Esophagus muscularis mucosa (tissue), 4 donors: ENCODE measurements at regions not wholly inside any gene's neighbourhood (a gene's known extent, or its start where the extent isn't known, plus 50 kb on each side); places are given as distances from the start of the nearest gene placed in this dataset.

Experiments used
- EP300 ChIP-seq: sonication (generic); formaldehyde crosslinking; IDR thresholded peaks from one replicate; pipeline ENCODE4 v1.6.1; 2017; ENCODE audit warnings: antibody characterized with exemption
- POLR2A ChIP-seq: fragments of 450-650 bp; IDR thresholded peaks from one replicate; pipeline ENCODE4 v1.6.1; 2017; ENCODE audit warnings: antibody characterized with exemption, moderate library complexity, mild to moderate bottlenecking, low read depth
- POLR2AphosphoS5 ChIP-seq, 2 donors: sonication (generic); formaldehyde crosslinking; IDR thresholded peaks; one replicate each; pipeline ENCODE4 v1.6.1; 2017; ENCODE audit warnings: antibody characterized with exemption in 2 of 2
- TF ChIP-seq, protein P1 (sequence below), 3 experiments: fragments of 200-600 bp in 2 of 3; fragments of 450-650 bp in 1 of 3; sonication (generic) in 2 of 3; IDR thresholded peaks; one replicate each; pipeline ENCODE4 v1.5.1; 2017 to 2019; ENCODE audit warnings: antibody characterized with exemption in 3 of 3, mild to moderate bottlenecking in 2 of 3, moderate library complexity in 1 of 3

DNA sequence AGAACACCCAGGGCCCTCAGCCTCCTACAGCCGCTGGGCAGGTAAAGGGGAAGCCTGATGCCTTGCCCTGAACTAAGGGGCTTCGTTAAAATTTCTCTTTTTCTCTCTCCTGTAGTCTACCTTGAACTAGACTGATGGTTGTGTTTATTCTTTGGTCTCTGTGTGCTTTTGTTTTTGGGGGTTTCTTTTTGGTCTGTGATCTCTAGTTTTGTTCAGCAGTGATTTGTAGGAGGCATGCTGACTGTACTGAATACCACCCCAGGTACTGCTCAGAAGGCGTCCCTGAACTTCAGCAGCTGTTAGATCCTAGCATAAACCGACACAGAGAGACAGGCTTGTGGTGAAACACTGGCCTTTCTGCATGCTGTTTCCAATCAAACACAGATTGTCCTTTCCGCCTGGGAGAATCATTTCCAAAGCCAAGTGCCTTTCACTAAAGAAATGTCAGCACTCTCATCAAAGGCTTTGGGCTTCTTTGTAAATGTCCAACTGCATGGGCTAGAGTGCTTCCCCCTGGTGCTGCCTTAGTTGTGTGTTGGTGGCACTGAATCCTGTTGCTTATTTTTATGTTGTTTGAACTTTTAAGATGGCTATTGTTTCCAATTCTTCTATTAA is 364.7 kb upstream of the SASH1 start:
- no peak for TF ChIP-seq POLR2A
- TF ChIP-seq, protein P1, sequence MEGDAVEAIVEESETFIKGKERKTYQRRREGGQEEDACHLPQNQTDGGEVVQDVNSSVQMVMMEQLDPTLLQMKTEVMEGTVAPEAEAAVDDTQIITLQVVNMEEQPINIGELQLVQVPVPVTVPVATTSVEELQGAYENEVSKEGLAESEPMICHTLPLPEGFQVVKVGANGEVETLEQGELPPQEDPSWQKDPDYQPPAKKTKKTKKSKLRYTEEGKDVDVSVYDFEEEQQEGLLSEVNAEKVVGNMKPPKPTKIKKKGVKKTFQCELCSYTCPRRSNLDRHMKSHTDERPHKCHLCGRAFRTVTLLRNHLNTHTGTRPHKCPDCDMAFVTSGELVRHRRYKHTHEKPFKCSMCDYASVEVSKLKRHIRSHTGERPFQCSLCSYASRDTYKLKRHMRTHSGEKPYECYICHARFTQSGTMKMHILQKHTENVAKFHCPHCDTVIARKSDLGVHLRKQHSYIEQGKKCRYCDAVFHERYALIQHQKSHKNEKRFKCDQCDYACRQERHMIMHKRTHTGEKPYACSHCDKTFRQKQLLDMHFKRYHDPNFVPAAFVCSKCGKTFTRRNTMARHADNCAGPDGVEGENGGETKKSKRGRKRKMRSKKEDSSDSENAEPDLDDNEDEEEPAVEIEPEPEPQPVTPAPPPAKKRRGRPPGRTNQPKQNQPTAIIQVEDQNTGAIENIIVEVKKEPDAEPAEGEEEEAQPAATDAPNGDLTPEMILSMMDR (IDR thresholded peaks at IDR 0.05) = no peak
- TF ChIP-seq POLR2AphosphoS5 (IDR thresholded peaks at IDR 0.05) = no peak
- no peak for TF ChIP-seq EP300
